GM12878 (cell line): ENCODE measurements at regions not wholly inside any gene's neighbourhood (a gene's known extent, or its start where the extent isn't known, plus 50 kb on each side); places are given as distances from the start of the nearest gene placed in this dataset.

ENCODE experiments used
- ATAC-seq: fragments of 200-7000 bp; cut with Tn5 transposase; 3 replicates; pipeline ENCODE4 v1.9.1; 2020; ENCODE audit warnings: mild to moderate bottlenecking, moderate library complexity
- BruUV-seq: library from RNA; stranded (reverse); fragments of 400-500 nt; replicated peaks from 2 replicates; lab custom pipeline; 2021; lab: Mats Ljungman, UMichigan
- CTCF ChIA-PET: fragments of 300-600 bp; sonication (Branson Sonifier 250); formaldehyde crosslinking; extraction: SDS; loops from one replicate; lab custom pipeline; 2021; ENCODE audit warnings: inconsistent platforms; lab: Yijun Ruan, JAX
- POLR2A ChIA-PET: fragments of 350-600 bp; formaldehyde crosslinking; extraction: SDS; loops from one replicate; lab custom pipeline; 2021; ENCODE audit warnings: inconsistent platforms; lab: Charles Lee
- RAD21 ChIA-PET: fragments of 300-600 bp; sonication (Branson Sonifier 250); formaldehyde crosslinking; loops from one replicate; lab custom pipeline; 2023; ENCODE audit warnings: antibody characterized with exemption; ENCODE audit not compliant: unreplicated experiment; lab: Charles Lee
- SMC1A ChIA-PET: fragments of 300-600 bp; sonication (Branson Sonifier 250); formaldehyde crosslinking; loops from one replicate; lab custom pipeline; 2023; ENCODE audit not compliant: unreplicated experiment, uncharacterized antibody; lab: Charles Lee
- DNase-seq: peaks from one replicate; pipeline ENCODE4 v3.0.0-alpha.2; 2011; ENCODE audit warnings: low read depth, low spot score
- FAIRE-seq: peaks from 3 replicates; lab custom pipeline; 2011; peaks lifted over from hg19 to GRCh38; lab: Jason Lieb, UNC
- H2AFZ ChIP-seq: 2 replicates; pipeline ENCODE4 v1.6.0; 2011; ENCODE audit warnings: low read depth, low read length, control low read depth; ENCODE audit not compliant: control insufficient read depth
- H3K27ac ChIP-seq: 2 replicates; pipeline ENCODE4 v1.5.1; 2011; ENCODE audit warnings: control low read depth; ENCODE audit not compliant: control insufficient read depth, insufficient read depth
- H3K27me3 ChIP-seq, 2 experiments: replicated peaks in 1 of 2; 2 replicates each; pipeline versions ENCODE4 v1.6.0 to v1.6.1; 2011; ENCODE audit warnings: low read length in 1 of 2; ENCODE audit not compliant: control insufficient read depth in 2 of 2, insufficient read depth in 2 of 2
- H3K36me3 ChIP-seq, 2 experiments: 2 replicates each; pipeline ENCODE4 v1.5.1; 2011; ENCODE audit warnings: low read length in 1 of 2; ENCODE audit not compliant: control insufficient read depth in 2 of 2, insufficient read depth in 2 of 2
- H3K4me1 ChIP-seq: 2 replicates; pipeline ENCODE4 v1.6.1; 2011; ENCODE audit warnings: mild to moderate bottlenecking, low read length, moderate library complexity, mixed read lengths; ENCODE audit not compliant: control insufficient read depth, insufficient read depth
- H3K4me2 ChIP-seq: 2 replicates; pipeline ENCODE4 v1.6.0; 2011; ENCODE audit warnings: control low read depth; ENCODE audit not compliant: control insufficient read depth, insufficient read depth
- H3K4me3 ChIP-seq: fragments of 200-600 bp; sonication (generic); 2 replicates; pipeline ENCODE4 v1.5.1; 2016
- H3K79me2 ChIP-seq: 2 replicates; pipeline ENCODE4 v1.6.0; 2011; ENCODE audit warnings: low read length; ENCODE audit not compliant: control insufficient read depth, insufficient read depth
- H3K9ac ChIP-seq: 2 replicates; pipeline ENCODE4 v1.8.0; 2011; ENCODE audit warnings: low read length, control low read depth, mixed read lengths; ENCODE audit not compliant: control insufficient read depth, insufficient read depth
- H3K9me3 ChIP-seq: replicated peaks from 3 replicates; pipeline ENCODE4 v1.5.1; 2011; ENCODE audit warnings: mild to moderate bottlenecking, low read length; ENCODE audit not compliant: control insufficient read depth, insufficient read depth
- H4K20me1 ChIP-seq: 2 replicates; pipeline ENCODE4 v1.6.0; 2011; ENCODE audit not compliant: control insufficient read depth, insufficient read depth
- ASH2L ChIP-seq: fragments of 300-600, 200-600 bp; sonication (generic); IDR thresholded peaks from 2 replicates; pipeline ENCODE4 v1.6.1; 2017; ENCODE audit warnings: low read depth, mild to moderate bottlenecking, borderline replicate concordance
- CHD2 ChIP-seq: IDR thresholded peaks from 2 replicates; pipeline ENCODE4 v1.6.1; 2011; ENCODE audit warnings: low read depth, low read length, improper control_type of control experiment, borderline replicate concordance
- CHD4 ChIP-seq: fragments of 200-600 bp; sonication (generic); IDR thresholded peaks from 2 replicates; pipeline ENCODE4 v1.6.1; 2016; ENCODE audit warnings: mild to moderate bottlenecking
- EZH2 ChIP-seq: IDR thresholded peaks from 2 replicates; pipeline ENCODE4 v1.6.1; 2012; ENCODE audit warnings: low read depth, mild to moderate bottlenecking, control low read depth, inconsistent platforms, low read length, borderline replicate concordance; ENCODE audit not compliant: control insufficient read depth
- GATAD2B ChIP-seq: fragments of 450-650 bp; conservative IDR thresholded peaks from 2 replicates; pipeline ENCODE4 v1.6.1; 2017; ENCODE audit warnings: low read depth, mild to moderate bottlenecking, moderate library complexity
- HCFC1 ChIP-seq: fragments of 150-350 bp; IDR thresholded peaks from 2 replicates; pipeline ENCODE4 v1.6.1; 2014; ENCODE audit warnings: low read length
- MXI1 ChIP-seq: fragments of 150-350 bp; IDR thresholded peaks from 2 replicates; pipeline ENCODE4 v1.6.1; 2011; ENCODE audit warnings: low read depth, mild to moderate bottlenecking, inconsistent platforms, low read length, improper control_type of control experiment
- PRDM15 ChIP-seq: fragments of 450-650 bp; formaldehyde crosslinking; IDR thresholded peaks from 2 replicates; pipeline ENCODE4 v1.4.0; 2020; ENCODE audit warnings: mild to moderate bottlenecking, moderate library complexity
- SPI1 ChIP-seq: IDR thresholded peaks from 2 replicates; pipeline ENCODE4 v1.6.1; 2011; ENCODE audit warnings: low read depth, mild to moderate bottlenecking, low read length, moderate library complexity, borderline replicate concordance; ENCODE audit not compliant: insufficient read depth
- ZNF207 ChIP-seq: fragments of 450-650 bp; IDR thresholded peaks from 2 replicates; pipeline ENCODE4 v1.6.1; 2014; ENCODE audit warnings: antibody characterized with exemption, mild to moderate bottlenecking, borderline replicate concordance
- ZNF384 ChIP-seq: IDR thresholded peaks from 2 replicates; pipeline ENCODE4 v1.6.1; 2012; ENCODE audit warnings: low read depth, mild to moderate bottlenecking, low read length, improper control_type of control experiment, borderline replicate concordance
- WGBS: methylation state at CpG from one replicate; pipeline ENCODE4 v1.1.6; 2016; ENCODE audit warnings: low lambda C conversion rate; ENCODE audit not compliant: insufficient replicate concordance, insufficient coverage; ENCODE audit errors: missing lambda C conversion rate; 5-methylcytosine and 5-hydroxymethylcytosine counted together
- in situ Hi-C: fragments of 300-500 bp; cut with MboI; formaldehyde crosslinking; loops from 9 replicates; pipeline ENCODE4 v1.14.3; 2018; ENCODE audit warnings: mixed read lengths
- intact Hi-C: fragments of 100-400 bp; cut with micrococcal nuclease; formaldehyde crosslinking; loops from one replicate; pipeline ENCODE4 v1.14.2; 2022; ENCODE audit not compliant: unreplicated experiment

GRCh38 chr2:129402076-129402475 lies 577.4 kb upstream of the RAB6C start:
- POLR2A ChIA-PET: no interaction called here
- WGBS: 23% methylated on average over 2 of the region's 2 CpGs
- intact Hi-C loops: loop anchor here (10.0 kb wide), 1 partner anchor 443 kb away; no protein-coding TSS in a partner anchor

More at GRCh38 chr2:129402076-129402475, 577.4 kb upstream of the RAB6C start:
- Histone ChIP-seq H4K20me1 (no peaks in the 10 kb centered on the region), H3K36me3 (no peaks in the 10 kb centered on the region), H2AFZ (no peak overlapping the region), H3K4me1 (no peaks in the 10 kb centered on the region; the same call in 1 of the 2 replicates), H3K9ac (no peak overlapping the region), H3K79me2 (no peaks in the 10 kb centered on the region), H3K4me3 (no peak overlapping the region), H3K9me3 (no peaks in the 10 kb centered on the region), H3K27ac (no peak overlapping the region), H3K27me3 (no peaks in the 10 kb centered on the region), H3K4me2 (no peak overlapping the region)
- RAD21 ChIA-PET: no interaction called here
- TF ChIP-seq SPI1 (no peak), ASH2L (no peak), HCFC1 (no peak), ZNF384 (no peak), CHD4 (no peak), EZH2 (no peak), ZNF207 (no peak), PRDM15 (no peak), CHD2 (no peak), MXI1 (no peak), GATAD2B (no peak)
- no peak for DNase-seq
- BruUV-seq: no TSS peak
- SMC1A ChIA-PET: no interaction called here
- no peak for FAIRE-seq
- in situ Hi-C loops: no loop called here
- no peak for ATAC-seq
- CTCF ChIA-PET: no interaction called here
